Fibroblast of skin of scalp (primary cell): ENCODE measurements at regions not wholly inside any gene's neighbourhood (a gene's known extent, or its start where the extent isn't known, plus 50 kb on each side); places are given as distances from the start of the nearest gene placed in this dataset.
A peak's percentile ranks its signal among the peaks of the same experiment; 100 is the strongest.
"Not testable (repeated sequence)": the region's sequence is repeated elsewhere in the genome, so short reads cannot be mapped to it uniquely, and the experiment has no call there.

Source experiments
- DNase-seq: peaks from one replicate; pipeline ENCODE4 v3.0.0-alpha.2; 2013

DNA sequence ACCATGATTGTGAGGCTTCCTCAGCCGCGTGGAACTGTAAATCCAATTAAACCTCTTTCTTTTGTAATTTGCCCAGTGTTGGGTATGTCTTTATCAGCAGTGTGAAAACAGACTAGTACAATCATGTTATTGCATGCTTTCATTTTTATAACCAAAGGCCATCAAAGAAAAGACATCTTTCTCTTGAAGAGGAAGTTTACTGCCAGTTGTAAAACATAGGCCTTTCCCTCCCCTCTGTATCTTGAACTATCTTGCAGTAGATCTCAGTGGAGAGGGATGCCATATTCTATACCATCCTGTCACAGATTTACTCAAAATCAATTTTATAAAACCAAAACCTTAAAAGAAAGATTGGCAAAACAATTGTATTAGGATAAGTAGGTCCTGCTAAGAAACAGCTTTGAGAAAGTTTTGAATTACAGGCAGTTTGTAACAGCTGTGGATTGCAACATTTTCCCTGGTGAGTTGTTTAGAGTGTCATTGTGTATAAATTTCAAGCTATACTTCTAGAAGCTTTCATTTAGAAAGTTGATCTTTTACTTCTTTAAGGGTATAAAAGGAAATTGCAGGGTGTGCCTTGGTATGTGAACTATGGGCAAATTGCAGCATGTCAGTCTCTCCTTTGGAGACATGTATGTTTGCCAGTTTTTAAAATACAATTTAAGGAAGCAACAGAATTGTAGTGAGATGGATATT lies 128.0 kb downstream of the ATP23 start:
- DNase-seq: no peak

DNA sequence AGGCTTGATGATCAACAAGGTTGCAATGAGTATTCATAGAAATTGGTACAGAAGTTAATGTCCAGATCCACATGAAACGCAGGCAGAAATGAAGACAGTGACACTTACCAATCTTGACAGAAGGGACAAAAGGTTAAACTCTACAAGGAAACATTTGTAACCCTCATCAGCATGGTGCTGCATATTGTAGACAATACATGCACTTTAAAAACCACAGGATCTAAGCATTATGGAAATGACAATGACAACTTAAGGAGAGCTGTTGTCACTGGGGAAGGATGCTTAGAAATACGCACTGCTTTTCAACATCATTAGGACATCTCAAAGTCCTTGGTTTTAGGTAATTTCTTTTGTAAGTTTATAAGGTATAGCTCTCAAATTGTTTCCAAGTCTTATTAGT lies 130.6 kb downstream of the ATP23 start:
- DNase-seq: no peak

DNA sequence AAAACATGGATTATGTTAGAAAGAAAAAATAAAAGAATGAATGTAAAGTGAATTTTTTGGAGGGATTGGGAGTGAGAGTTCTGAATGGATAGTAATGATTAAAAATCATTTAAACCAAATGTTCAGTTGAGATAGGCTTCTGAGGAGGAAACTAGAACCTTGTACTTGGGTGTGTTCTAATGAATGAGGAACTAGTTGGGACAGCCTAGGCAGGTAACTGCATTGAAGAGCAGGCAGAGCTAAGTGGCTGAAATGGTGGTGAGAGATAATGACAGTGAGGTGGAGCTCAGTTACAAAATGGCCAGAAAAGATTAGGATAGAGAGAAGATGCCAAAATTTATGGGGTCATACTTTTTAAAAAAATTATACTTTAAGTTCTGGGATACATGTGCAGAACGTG lies 132.9 kb downstream of the ATP23 start:
- DNase-seq: no peak

DNA sequence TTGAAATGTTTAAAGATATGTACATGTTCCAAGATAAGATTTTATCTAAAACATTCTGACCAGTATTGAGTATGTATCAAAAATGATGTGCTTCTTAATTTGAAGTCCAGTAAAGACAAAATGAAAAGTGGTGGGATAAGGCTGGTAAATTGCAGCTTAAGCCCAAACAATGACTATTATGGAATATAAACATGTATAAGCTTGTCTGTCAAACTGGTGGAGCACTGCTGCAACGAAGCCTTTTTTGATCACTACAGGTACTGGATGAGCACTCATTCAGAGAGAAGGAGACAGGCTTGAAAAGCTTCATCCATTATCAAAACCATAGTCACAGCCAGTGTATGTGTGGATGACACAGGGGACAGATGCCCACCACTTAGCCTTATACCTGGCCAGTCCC lies 138.4 kb downstream of the ATP23 start:
- DNase-seq: no peak

DNA sequence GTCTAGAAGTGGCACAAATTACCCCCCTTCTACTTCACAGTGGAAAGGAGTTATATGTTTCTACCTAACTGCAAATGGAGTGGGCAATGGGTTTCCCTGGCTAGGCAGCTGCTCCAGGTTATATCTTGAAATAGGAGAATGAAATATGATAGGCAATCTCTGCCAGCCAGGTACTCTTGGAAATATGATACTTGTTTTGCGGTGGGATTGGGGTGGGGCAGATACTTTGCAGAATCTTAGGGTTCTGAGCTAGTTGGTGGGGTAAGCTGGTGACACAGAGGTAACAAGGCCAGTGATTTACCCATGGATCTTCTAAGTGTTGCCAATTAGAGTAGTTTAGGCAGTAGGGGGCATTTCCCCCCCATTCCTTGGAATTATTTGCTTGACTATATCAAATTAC lies 140.1 kb downstream of the ATP23 start:
- DNase-seq: no peak

DNA sequence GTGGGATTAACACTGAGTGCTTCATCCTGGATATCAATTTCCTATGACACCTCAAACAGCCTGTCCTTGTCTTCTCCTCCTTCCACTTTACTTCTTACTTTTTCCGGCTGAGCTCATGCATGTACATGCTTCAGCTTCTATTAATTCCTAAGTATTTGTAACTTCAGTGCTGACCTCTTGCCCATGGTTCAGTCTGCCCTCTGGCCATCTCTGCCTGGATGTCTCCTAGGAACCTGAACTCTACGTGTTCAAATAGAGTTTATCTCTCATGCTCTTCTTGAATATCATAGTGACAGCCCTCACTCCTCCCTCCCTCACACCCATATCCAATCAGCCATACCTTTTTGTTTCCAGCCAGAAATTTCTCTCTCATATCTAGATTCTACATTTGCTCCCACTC lies 141.6 kb downstream of the ATP23 start:
- DNase-seq: no peak

DNA sequence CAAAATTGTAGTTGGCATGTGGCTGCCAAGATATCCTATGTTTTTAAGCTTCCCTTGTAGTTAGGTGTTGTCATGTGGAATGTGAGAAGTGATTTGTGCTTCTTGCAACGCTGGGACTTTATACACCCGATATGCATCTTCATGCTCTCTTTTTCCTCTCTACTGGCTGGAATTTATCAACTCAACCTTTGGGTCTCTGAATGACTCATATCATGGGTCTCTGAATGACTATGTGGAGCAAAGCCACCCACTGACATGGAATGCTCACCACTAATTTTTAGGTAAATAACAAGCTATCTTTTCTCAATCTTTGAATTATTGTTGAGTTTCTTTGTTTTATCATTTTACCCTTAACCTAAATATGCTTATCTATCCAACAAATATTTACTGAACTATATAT lies 144.6 kb downstream of the ATP23 start:
- DNase-seq: no peak

DNA sequence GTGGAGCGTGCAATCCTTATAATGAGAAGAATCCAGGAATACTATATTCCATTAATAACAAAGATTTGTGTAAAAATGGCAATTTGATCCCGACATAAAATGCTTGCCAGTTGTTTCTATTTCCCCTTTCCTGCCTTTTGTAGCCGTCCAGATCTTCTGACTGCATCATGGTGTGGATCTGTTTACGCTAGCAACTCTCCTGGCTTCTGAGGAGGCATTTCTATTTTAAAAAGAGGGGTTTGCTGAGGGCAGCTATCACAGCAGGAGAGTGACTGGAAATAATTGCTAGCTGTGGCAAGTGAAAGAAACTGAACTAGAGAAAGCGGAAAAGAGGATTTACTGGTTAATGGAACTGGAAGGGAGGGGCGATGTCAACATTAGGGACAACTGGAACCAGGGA lies 145.6 kb downstream of the ATP23 start:
- DNase-seq: no peak

DNA sequence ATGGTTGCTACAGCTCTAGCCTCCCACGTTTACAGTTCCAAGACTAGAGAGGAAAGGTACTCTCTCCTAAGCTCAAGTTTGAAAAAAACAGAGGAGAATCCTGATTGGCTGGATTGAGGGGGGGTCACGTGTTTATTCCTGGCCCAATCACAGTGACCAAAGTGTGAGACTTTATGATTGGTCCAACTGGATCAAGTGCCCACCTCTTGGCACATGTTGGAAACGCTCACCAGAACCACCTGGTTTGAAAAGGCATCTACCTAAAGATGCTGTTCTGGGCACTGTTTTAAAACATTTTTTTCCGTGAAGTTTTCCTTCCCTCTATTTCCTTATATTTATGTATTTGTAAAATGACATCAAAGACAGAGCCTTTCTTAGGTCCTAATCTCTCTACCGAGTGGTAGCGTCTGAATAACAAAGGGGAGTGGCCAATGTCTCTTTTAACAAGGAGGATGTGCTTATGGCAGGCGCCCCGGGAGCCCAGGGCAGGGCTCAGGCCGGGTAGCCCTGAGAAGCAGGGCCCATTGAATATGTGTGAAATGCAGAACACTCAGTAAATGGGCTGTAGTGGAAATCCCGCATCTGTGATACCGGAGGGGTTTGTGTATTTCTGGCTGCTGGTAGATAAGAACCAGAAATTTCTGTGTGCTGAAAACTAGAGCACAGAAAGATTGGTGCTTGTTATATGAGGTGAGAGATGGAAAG lies 146.2 kb downstream of the ATP23 start:
- DNase-seq: no peak

DNA sequence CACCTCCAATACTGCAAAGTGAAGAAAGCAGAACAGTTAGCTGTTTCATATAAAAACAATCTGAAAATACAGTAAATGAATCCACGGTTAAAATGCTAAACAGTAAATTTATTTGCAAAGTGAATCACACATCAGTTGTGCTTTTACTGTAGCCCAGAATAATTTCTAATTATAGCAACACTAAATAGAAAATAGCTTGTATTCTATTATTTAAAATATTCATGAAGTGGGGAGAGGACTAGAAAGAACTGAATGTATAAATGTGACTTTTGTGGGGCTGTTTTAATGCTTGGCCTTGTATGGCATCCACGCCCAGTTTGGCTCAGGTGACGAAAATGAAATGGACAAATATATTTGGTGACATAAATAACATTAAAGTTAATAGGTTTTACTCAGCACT lies 148.2 kb downstream of the ATP23 start:
- no peak for DNase-seq

DNA sequence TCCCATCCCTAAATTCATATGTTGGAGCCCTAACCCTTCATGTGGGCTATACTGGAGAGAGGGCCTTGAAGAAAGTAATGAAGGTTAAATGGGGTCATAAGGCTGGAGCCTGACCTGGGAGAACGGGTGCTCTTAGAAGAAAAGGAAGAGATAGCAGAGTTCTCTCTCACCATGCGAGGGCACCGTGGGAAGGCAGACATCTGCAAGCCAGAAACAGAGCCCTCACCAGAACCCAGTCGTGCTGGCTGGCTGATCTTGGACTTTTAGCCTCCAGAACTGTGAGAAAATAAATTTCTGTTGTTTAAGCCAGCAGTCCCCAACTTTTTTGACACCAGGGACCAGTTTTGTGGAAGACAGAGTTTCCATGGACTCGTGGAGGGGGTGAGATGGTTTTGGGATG lies 149.3 kb downstream of the ATP23 start:
- no peak for DNase-seq

DNA sequence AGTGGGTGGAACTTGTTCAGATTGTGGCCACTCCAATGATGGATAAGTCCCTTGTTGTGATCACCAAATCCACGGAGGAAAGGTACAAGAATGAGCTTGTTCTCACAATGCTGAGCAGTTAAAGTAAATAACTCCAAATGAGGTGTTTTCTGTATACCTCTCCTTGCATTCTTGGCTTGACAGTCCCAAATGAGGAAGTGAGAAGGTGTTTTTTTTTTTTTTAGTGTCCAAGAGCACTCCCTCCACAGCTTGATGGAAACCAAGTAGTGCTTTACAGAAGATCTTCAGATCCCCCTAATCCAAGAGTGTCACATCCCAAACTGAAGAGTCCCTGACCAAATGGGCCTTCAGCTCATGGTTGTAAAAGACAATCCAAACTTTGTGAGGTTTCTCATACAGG lies 153.6 kb downstream of the ATP23 start:
- DNase-seq: no peak

DNA sequence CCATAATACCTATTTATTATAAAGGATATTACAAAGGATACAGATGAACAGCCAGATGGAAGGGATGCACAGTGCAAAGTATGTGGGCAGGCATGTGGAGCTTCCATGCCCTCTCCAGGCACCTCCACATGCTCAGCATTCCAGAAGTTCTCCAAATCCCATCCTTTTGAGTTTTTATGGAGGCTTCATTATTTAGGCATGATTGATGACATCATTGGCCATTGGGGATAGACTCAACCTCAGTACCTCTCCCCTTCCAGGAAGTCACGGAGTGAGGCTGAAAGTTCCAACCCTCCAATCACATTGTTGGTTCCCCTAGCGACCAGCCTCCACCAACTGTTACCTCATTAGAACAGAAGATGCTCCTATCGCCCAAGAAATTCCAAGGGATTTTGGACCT lies 156.4 kb downstream of the ATP23 start:
- DNase-seq: no peak

DNA sequence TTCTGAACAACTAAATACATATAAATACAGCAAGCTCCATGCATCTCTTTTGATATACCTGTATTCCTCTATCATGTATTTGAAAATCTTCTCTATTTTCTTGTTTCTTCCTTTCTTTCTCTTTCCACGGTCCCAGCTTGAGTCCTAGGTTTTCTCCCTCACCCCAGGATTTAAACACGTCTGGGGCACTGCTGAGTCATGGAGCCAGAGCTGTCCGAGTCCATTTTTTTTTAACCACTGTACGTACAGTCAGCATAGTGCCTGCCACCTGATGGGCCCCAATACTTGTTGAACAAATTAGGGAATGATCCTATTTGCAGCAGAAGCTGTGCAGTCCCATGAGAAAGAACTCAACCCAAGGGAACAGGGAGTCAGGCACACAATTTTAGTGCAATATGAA lies 158.1 kb downstream of the ATP23 start:
- DNase-seq: no peak

DNA sequence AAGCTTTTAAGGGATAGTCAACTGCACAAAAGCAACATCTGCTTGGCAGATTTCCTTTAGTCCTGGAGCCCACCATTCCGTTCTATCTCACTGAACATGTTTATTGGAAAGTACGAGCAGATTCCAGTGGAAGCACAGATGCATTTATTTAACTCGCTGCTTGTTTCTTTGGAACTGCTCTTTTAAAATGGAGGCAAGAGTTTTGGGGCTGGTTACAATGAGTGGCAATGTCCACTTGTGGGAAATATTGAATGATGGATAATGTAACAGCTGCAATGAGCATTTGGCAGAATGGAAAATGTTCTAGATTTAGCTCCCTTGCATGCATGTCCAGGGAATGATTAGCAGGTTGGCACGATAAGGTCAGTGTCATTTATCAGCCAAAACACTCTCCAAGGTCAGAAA lies 163.0 kb downstream of the ATP23 start:
- DNase-seq: no peak

DNA sequence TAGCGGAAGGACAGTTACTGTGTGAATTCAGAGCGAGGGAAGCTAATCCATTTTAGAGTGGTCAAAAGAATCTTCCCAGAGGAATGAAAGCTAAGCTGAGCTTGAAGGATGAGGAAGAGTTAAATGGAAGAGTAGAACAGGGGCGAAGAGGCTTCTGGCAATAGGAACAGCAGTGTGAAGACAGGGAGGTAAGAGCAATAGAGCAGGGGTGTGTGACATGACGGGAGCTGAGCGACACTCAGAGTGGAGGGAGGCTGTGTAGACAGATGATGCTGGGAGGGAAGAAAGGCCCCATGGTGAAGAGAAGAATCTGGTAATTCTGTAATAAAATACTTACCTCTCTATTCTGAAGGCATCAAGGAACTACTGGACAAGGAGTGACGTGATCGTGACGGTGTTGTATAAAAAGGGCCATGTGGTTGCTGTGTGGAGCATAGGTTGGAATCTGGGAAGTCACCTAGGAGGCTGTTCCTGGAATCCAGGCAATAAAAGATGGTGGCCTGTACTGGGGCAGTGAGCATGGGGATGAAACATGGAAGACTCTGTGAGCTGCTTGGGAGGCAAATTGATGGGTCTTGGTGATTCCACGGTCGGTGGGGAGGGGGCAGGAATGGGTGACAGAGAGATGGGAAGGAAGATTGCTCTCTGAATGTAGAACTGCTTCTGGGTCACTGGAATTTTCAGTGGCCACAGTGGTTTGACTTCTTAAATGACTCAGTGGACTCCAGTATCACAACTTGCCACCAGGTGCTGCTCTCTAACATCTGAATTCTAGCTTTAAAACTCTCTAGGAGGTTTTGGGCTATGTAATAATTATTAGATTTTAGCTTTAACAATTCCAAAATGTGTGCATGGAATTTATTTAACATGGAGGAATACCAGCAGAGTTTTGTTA lies 164.1 kb downstream of the ATP23 start:
- peak; percentile 2 for DNase-seq

DNA sequence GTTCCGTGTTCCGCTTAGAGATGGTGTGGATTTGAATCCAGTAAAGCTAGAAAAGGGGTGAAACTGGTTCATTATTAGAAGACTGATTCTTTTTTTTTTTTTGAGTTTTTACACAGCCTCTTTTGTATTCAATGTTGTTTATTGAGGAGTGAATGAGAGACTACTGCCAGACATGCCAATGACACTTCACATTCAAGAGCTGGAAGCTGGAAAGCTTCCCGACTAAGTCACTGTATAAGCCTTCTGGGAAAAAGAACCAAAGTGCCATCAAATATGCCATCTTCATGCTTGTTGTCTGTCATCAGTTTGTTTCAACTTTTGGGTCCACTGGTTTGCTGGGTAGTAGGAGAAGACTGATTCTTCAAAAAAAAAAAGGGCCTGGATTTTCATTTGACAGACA lies 164.8 kb downstream of the ATP23 start:
- no peak for DNase-seq

DNA sequence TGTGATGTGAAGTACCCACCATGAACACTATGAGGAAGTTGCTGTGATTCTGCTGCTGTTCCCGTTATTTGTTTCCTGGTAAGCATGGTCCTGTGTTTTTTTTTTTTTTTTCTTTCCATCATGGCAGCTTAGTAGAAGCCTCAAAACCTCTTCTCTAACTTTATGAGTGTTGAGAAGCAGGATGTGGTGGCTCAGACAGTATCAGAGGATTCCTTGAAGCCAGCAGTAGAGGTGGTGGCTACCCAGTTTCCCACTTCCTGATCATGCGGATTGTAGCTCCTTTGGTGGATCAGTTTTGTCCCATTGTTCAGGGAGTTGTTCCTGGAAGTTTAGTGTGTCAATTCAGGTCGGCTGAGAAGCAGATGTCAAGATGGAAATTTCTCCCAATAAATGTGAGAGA lies 175.8 kb downstream of the ATP23 start:
- no peak for DNase-seq

DNA sequence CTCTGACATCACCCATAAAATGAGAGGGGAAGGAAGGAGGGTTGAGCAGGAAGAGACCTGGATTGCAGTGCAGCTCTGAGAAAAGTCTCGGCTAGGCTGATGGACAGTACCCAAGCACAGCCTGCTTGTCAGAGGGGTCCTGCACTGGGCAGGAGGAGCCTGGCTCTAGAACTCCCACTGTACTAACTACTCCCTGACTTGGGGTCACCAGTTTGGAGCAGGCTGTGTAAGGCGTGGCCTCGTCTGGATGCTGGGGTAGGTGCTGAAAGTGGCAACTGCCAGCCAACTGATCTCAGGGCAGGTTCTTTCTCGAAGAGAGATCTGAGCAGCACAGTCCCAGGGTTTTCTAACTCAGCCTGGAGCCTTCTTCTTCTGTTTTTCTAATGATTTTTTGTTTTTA lies 176.3 kb downstream of the ATP23 start:
- no peak for DNase-seq

DNA sequence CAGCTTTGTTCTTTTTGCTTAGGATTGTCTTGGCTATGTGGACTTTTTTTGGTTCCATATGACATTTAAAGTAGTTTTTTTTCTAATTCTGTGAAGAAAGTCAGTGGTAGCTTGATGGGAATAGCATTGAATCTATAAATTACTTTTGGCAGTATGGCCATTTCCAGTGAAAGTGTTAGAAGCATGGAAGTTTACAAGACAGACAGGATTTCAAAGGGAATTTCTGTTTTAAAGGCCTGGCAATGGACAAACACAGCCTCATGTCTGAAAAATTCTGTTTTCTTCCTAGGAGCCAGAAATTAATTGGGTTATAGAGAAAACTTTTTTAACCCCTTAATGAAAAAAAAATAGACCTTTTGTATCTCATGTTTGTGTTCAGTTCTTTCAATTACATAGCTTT lies 184.4 kb downstream of the ATP23 start:
- not testable (repeated sequence) for DNase-seq

DNA sequence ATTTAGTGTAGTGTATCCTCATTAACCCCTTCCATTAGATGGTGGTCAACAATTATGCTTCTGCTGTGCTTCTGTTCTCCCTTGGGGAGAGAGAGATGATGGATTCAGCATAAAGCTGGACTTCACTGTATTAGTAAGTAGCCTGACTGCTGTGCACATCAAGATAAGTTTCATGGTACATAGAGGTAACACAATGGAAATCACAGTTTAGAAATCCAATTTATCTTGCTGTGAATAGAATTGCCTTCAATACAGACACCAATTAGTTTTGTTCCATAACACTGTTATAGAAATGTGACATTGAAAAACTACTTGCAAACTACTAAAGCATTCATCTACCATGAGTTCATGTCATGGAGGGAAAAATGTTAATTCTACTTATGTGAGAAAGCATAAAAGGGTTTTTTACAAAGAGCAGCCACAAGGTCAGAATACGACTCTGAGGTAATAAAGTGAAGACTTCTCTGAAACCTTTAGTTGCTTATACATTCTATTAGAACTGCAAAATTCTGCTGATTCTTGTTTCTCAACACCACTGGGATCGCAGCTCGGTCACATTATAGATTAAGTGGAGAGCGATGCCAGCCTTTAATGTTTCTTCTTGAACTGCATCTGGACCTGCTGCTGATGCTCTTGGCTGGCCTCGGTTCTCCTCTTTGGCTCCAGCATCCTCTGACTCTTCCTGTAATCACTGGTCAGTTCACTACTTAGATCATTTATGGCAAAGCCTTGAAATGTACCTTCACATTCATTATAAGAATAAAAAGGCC lies 190.8 kb downstream of the ATP23 start:
- no peak for DNase-seq

DNA sequence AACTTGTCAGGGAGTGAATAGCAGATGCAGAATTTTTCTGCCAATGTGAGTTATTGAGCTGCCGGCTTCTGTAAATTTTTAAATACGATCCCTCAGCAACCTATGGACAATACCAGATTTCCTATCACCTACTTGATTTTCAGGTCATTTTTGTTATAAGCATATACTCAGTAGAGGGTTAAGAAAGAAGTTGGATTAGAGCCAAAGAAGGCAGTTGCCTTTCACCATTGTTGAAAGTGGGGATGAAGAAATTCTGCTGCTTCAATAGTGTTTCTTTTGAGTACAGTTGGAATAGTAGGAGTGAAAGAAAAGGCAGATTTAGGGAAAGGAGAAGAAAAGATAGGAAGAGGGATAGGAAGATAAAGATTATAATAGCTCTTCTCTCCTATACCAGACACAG lies 197.1 kb downstream of the ATP23 start:
- DNase-seq: no peak

DNA sequence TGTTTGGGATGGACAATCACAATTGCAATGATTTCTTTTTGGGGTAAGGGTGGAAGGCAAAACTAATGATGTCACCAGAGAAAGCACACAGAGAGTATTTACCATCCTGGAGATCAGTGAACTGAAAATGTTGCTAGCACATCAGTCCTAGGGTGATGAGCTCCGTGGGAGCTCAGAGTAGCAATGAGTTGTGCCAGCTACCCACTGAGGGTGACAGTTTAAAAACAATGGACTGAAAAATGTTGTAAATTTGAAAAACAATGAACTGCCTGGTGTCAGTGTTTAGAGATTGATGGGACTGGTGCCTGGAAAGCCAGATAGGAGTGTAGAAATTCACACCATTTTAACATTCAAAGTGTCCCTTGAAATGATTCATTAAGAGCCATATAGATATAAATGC lies 198.5 kb downstream of the ATP23 start:
- no peak for DNase-seq
